WTC11 (cell line): ENCODE measurements at regions not wholly inside any gene's neighbourhood (a gene's known extent, or its start where the extent isn't known, plus 50 kb on each side); places are given as distances from the start of the nearest gene placed in this dataset.

ENCODE experiments used
- ATAC-seq: fragments of 200-7000 bp; cut with Tn5 transposase; 2 replicates; pipeline ENCODE4 v1.10.0; 2021; ENCODE audit warnings: mild to moderate bottlenecking, moderate library complexity
- CTCF ChIA-PET: fragments of 300-600 bp; sonication (Branson Sonifier 250); formaldehyde crosslinking; loops from one replicate; lab custom pipeline; 2021; ENCODE audit warnings: antibody characterized with exemption; lab: Charles Lee
- POLR2A ChIA-PET: fragments of 350-600 bp; sonication (Branson Sonifier 250); formaldehyde crosslinking; loops from one replicate; lab custom pipeline; 2021; ENCODE audit warnings: antibody characterized with exemption; lab: Charles Lee
- DNase-seq: peaks from one replicate; pipeline ENCODE4 v3.0.0; 2021; ENCODE audit warnings: low spot score
- H3K27ac Mint-ChIP-seq: 2 replicates; pipeline ENCODE4 v1.8.0; 2021; ENCODE audit warnings: mixed read lengths
- H3K27me3 Mint-ChIP-seq: 2 replicates; pipeline ENCODE4 v1.8.0; 2021; ENCODE audit warnings: low read depth, mild to moderate bottlenecking, moderate library complexity, mixed read lengths
- H3K36me3 Mint-ChIP-seq: 2 replicates; pipeline ENCODE4 v1.8.0; 2021; ENCODE audit warnings: mixed read lengths
- H3K4me1 Mint-ChIP-seq: 2 replicates; pipeline ENCODE4 v1.8.0; 2022; ENCODE audit warnings: mixed read lengths
- H3K4me3 Mint-ChIP-seq: 2 replicates; pipeline ENCODE4 v1.8.0; 2021; ENCODE audit warnings: mild to moderate bottlenecking, moderate library complexity, mixed read lengths
- H3K9me3 Mint-ChIP-seq: 2 replicates; pipeline ENCODE4 v1.8.0; 2021; ENCODE audit warnings: mixed read lengths
- CREM ChIP-seq: sonication (generic); formaldehyde crosslinking; IDR thresholded peaks from 2 replicates; pipeline ENCODE4 v1.8.1; 2022; ENCODE audit warnings: mild to moderate bottlenecking, missing genetic modification reagents, moderate library complexity
- ELF4 ChIP-seq: sonication (generic); formaldehyde crosslinking; IDR thresholded peaks from 2 replicates; pipeline ENCODE4 v1.8.1; 2022; ENCODE audit warnings: low read depth, mild to moderate bottlenecking, moderate library complexity, missing genetic modification reagents
- ETV6 ChIP-seq: sonication (generic); formaldehyde crosslinking; IDR thresholded peaks from 2 replicates; pipeline ENCODE4 v1.8.1; 2022; ENCODE audit warnings: mild to moderate bottlenecking, missing genetic modification reagents
- GABPB1 ChIP-seq: sonication (generic); formaldehyde crosslinking; IDR thresholded peaks from 2 replicates; pipeline ENCODE4 v1.8.1; 2023; ENCODE audit warnings: mild to moderate bottlenecking, missing genetic modification reagents
- GRHL2 ChIP-seq: fragments of 250-450 bp; sonication (Bioruptor Pico); IDR thresholded peaks from 2 replicates; pipeline ENCODE4 v1.8.0; 2022; ENCODE audit warnings: mild to moderate bottlenecking, moderate library complexity; ENCODE audit not compliant: insufficient replicate concordance, severe bottlenecking
- HMGA2 ChIP-seq: fragments of 250-450 bp; sonication (Bioruptor Pico); IDR thresholded peaks from 2 replicates; pipeline ENCODE4 v1.4.0; 2021; ENCODE audit warnings: mild to moderate bottlenecking, moderate library complexity
- IRF2 ChIP-seq: sonication (generic); formaldehyde crosslinking; IDR thresholded peaks from 2 replicates; pipeline ENCODE4 v1.8.0; 2022; ENCODE audit warnings: low read depth, missing genetic modification reagents, borderline replicate concordance
- JAZF1 ChIP-seq: fragments of 250-450 bp; sonication (Bioruptor Pico); IDR thresholded peaks from 2 replicates; pipeline ENCODE4 v1.9.0; 2021; ENCODE audit warnings: moderate library complexity, mild to moderate bottlenecking, inconsistent platforms
- NFE2L1 ChIP-seq: sonication (generic); formaldehyde crosslinking; IDR thresholded peaks from 2 replicates; pipeline ENCODE4 v1.8.1; 2023; ENCODE audit warnings: missing genetic modification reagents
- NFYB ChIP-seq: sonication (generic); formaldehyde crosslinking; conservative IDR thresholded peaks from 2 replicates; pipeline ENCODE4 v1.8.0; 2022; ENCODE audit warnings: low read depth, missing genetic modification reagents
- NR2C2 ChIP-seq: sonication (generic); formaldehyde crosslinking; IDR thresholded peaks from 2 replicates; pipeline ENCODE4 v1.8.0; 2022; ENCODE audit warnings: mild to moderate bottlenecking, missing genetic modification reagents
- TEAD1 ChIP-seq: sonication (generic); formaldehyde crosslinking; IDR thresholded peaks from 2 replicates; pipeline ENCODE4 v1.8.0; 2022; ENCODE audit warnings: mild to moderate bottlenecking, missing genetic modification reagents
- TP53 ChIP-seq: sonication (generic); formaldehyde crosslinking; IDR thresholded peaks from 2 replicates; pipeline ENCODE4 v1.8.1; 2023; ENCODE audit warnings: mild to moderate bottlenecking, missing genetic modification reagents
- ZBTB21 ChIP-seq: sonication (generic); formaldehyde crosslinking; IDR thresholded peaks from 2 replicates; pipeline ENCODE4 v1.8.1; 2023; ENCODE audit warnings: mild to moderate bottlenecking, missing genetic modification reagents, borderline replicate concordance
- ZNF416 ChIP-seq: fragments of 250-450 bp; sonication (Bioruptor Pico); IDR thresholded peaks from 2 replicates; pipeline ENCODE4 v1.9.0; 2021; ENCODE audit warnings: mild to moderate bottlenecking, inconsistent platforms
- TF ChIP-seq, protein P1 (sequence below): sonication (generic); formaldehyde crosslinking; IDR thresholded peaks from 2 replicates; pipeline ENCODE4 v1.8.0; 2023; ENCODE audit warnings: missing genetic modification reagents
- TF ChIP-seq, protein P2 (sequence below): fragments of 250-450 bp; sonication (Bioruptor Pico); IDR thresholded peaks from 2 replicates; pipeline ENCODE4 v1.8.0; 2021; ENCODE audit warnings: mild to moderate bottlenecking
- TF ChIP-seq, protein P3 (sequence below): sonication (generic); formaldehyde crosslinking; conservative IDR thresholded peaks from 2 replicates; pipeline ENCODE4 v1.8.1; 2023; ENCODE audit warnings: mild to moderate bottlenecking, low read depth, missing genetic modification reagents, moderate library complexity
- TF ChIP-seq, protein P4 (sequence below): sonication (generic); formaldehyde crosslinking; IDR thresholded peaks from 2 replicates; pipeline ENCODE4 v1.8.0; 2022; ENCODE audit warnings: mild to moderate bottlenecking, missing genetic modification reagents
- TF ChIP-seq, protein P5 (sequence below): sonication (generic); formaldehyde crosslinking; IDR thresholded peaks from 2 replicates; pipeline ENCODE4 v1.8.1; 2023; ENCODE audit warnings: mild to moderate bottlenecking, missing genetic modification reagents, moderate library complexity
- TF ChIP-seq, protein P6 (sequence below): fragments of 250-450 bp; sonication (Bioruptor Pico); IDR thresholded peaks from 2 replicates; pipeline ENCODE4 v1.9.0; 2021; ENCODE audit warnings: mild to moderate bottlenecking

DNA sequence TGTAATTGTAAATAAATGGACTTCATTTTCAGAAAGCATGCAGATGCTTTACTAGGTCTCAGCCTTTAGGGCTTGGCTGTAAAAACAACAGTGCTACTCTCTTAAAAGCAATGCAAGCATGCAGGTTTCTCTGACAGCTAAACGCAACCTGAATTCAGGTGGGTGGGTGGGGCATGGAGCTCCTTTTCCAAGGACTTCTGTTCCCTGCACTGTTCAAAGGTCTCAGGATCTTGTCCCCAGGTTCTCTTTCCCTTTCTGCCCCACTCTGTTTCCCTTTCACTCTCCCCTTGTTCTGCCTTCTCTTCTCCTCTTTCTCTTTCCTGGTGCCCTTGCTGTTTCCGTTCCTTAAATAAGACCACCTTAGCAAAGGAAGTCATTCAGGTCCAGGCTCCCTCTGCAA, 1527.5 kb upstream of the SLC10A2 start (continued):
- no peak for TF ChIP-seq IRF2 (CRISPR knock-in tag)
- TF ChIP-seq, protein P1, sequence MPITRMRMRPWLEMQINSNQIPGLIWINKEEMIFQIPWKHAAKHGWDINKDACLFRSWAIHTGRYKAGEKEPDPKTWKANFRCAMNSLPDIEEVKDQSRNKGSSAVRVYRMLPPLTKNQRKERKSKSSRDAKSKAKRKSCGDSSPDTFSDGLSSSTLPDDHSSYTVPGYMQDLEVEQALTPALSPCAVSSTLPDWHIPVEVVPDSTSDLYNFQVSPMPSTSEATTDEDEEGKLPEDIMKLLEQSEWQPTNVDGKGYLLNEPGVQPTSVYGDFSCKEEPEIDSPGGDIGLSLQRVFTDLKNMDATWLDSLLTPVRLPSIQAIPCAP (CRISPR knock-in tag): no peak
- TF ChIP-seq CREM: no peak
- TF ChIP-seq GRHL2 (CRISPR knock-in tag): no peak
- TF ChIP-seq, protein P2, sequence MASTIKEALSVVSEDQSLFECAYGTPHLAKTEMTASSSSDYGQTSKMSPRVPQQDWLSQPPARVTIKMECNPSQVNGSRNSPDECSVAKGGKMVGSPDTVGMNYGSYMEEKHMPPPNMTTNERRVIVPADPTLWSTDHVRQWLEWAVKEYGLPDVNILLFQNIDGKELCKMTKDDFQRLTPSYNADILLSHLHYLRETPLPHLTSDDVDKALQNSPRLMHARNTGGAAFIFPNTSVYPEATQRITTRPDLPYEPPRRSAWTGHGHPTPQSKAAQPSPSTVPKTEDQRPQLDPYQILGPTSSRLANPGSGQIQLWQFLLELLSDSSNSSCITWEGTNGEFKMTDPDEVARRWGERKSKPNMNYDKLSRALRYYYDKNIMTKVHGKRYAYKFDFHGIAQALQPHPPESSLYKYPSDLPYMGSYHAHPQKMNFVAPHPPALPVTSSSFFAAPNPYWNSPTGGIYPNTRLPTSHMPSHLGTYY (CRISPR knock-in tag): no peak
- TF ChIP-seq, all 79 proteins: peak for 0

DNA sequence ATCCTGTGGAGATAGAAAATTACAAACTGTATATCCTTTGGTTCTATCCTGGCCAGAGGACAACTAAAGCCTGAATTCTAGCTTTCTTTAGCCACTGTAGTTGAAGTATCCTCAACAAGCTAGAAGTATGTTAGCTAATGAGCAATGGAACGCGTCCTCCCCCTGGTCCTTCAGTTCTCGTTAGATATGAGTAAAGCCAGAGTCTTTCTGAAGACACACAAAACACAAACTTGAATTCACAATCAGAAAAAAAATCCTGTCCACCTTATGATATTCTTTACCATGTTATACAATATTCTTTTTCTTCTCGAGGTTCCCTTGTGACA, 1527.0 kb upstream of the SLC10A2 start:
- no peaks in the 10 kb centered on the region for H3K9me3 Mint-ChIP-seq
- no peaks in the 10 kb centered on the region for H3K27me3 Mint-ChIP-seq
- CTCF ChIA-PET: no interaction called here
- peaks cover 13% of the 10 kb centered on the region; the same call in 1 of the 2 replicates for H3K4me1 Mint-ChIP-seq
- DNase-seq: no peak
- H3K27ac Mint-ChIP-seq: no peak overlapping the region
- ATAC-seq: no peak
- H3K4me3 Mint-ChIP-seq: no peak overlapping the region
- no peaks in the 10 kb centered on the region for H3K36me3 Mint-ChIP-seq
- TF ChIP-seq HMGA2 (no peak), ZBTB21 (CRISPR knock-in tag) (no peak), GRHL2 (CRISPR knock-in tag) (no peak), NR2C2 (CRISPR knock-in tag) (no peak), ZNF416 (CRISPR knock-in tag) (no peak), ELF4 (CRISPR knock-in tag) (no peak), ETV6 (no peak), NFYB (CRISPR knock-in tag) (no peak), TP53 (no peak), NFE2L1 (CRISPR knock-in tag) (no peak), GABPB1 (CRISPR knock-in tag) (no peak), JAZF1 (no peak), TEAD1 (CRISPR knock-in tag) (no peak)
- TF ChIP-seq, protein P1 (CRISPR knock-in tag): no peak
- TF ChIP-seq, protein P3, sequence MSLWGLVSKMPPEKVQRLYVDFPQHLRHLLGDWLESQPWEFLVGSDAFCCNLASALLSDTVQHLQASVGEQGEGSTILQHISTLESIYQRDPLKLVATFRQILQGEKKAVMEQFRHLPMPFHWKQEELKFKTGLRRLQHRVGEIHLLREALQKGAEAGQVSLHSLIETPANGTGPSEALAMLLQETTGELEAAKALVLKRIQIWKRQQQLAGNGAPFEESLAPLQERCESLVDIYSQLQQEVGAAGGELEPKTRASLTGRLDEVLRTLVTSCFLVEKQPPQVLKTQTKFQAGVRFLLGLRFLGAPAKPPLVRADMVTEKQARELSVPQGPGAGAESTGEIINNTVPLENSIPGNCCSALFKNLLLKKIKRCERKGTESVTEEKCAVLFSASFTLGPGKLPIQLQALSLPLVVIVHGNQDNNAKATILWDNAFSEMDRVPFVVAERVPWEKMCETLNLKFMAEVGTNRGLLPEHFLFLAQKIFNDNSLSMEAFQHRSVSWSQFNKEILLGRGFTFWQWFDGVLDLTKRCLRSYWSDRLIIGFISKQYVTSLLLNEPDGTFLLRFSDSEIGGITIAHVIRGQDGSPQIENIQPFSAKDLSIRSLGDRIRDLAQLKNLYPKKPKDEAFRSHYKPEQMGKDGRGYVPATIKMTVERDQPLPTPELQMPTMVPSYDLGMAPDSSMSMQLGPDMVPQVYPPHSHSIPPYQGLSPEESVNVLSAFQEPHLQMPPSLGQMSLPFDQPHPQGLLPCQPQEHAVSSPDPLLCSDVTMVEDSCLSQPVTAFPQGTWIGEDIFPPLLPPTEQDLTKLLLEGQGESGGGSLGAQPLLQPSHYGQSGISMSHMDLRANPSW (CRISPR knock-in tag): no peak
- TF ChIP-seq, protein P4, sequence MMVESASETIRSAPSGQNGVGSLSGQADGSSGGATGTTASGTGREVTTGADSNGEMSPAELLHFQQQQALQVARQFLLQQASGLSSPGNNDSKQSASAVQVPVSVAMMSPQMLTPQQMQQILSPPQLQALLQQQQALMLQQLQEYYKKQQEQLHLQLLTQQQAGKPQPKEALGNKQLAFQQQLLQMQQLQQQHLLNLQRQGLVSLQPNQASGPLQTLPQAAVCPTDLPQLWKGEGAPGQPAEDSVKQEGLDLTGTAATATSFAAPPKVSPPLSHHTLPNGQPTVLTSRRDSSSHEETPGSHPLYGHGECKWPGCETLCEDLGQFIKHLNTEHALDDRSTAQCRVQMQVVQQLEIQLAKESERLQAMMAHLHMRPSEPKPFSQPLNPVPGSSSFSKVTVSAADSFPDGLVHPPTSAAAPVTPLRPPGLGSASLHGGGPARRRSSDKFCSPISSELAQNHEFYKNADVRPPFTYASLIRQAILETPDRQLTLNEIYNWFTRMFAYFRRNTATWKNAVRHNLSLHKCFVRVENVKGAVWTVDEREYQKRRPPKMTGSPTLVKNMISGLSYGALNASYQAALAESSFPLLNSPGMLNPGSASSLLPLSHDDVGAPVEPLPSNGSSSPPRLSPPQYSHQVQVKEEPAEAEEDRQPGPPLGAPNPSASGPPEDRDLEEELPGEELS (CRISPR knock-in tag): no peak
- TF ChIP-seq, protein P5, sequence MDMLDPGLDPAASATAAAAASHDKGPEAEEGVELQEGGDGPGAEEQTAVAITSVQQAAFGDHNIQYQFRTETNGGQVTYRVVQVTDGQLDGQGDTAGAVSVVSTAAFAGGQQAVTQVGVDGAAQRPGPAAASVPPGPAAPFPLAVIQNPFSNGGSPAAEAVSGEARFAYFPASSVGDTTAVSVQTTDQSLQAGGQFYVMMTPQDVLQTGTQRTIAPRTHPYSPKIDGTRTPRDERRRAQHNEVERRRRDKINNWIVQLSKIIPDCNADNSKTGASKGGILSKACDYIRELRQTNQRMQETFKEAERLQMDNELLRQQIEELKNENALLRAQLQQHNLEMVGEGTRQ (CRISPR knock-in tag): no peak
- TF ChIP-seq, protein P6, sequence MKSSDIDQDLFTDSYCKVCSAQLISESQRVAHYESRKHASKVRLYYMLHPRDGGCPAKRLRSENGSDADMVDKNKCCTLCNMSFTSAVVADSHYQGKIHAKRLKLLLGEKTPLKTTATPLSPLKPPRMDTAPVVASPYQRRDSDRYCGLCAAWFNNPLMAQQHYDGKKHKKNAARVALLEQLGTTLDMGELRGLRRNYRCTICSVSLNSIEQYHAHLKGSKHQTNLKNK (CRISPR knock-in tag): no peak
- POLR2A ChIA-PET: no interaction called here
